Keratinocyte (primary cell): ENCODE measurements at regions not wholly inside any gene's neighbourhood (a gene's known extent, or its start where the extent isn't known, plus 50 kb on each side); places are given as distances from the start of the nearest gene placed in this dataset.

Experiments
- DNase-seq: peaks from one replicate; pipeline ENCODE4 v3.0.0-alpha.2; 2011; ENCODE audit warnings: low read depth, missing footprints, low spot score
- FAIRE-seq: peaks from 2 replicates; lab custom pipeline; 2011; peaks lifted over from hg19 to GRCh38; lab: Jason Lieb, UNC
- H2AFZ ChIP-seq: 2 replicates; pipeline ENCODE4 v1.6.0; 2012; ENCODE audit warnings: low read length, control low read depth, inconsistent platforms; ENCODE audit not compliant: control insufficient read depth
- H3K27ac ChIP-seq: 2 replicates; pipeline ENCODE4 v1.5.1; 2011; ENCODE audit warnings: low read length; ENCODE audit not compliant: control insufficient read depth, insufficient read depth
- H3K27me3 ChIP-seq: 3 replicates; pipeline ENCODE4 v1.6.0; 2011; ENCODE audit warnings: low read length; ENCODE audit not compliant: control insufficient read depth, insufficient read depth; ENCODE audit errors: extremely low read depth
- H3K36me3 ChIP-seq, 2 experiments: 2 replicates in 1 of 2; 3 replicates in 1 of 2; pipeline ENCODE4 v1.5.1; 2011; ENCODE audit warnings: low read length in 2 of 2, mild to moderate bottlenecking in 1 of 2; ENCODE audit not compliant: control insufficient read depth in 2 of 2, insufficient read depth in 2 of 2; ENCODE audit errors: extremely low read depth in 1 of 2
- H3K4me1 ChIP-seq: 3 replicates; pipeline ENCODE4 v1.5.1; 2011; ENCODE audit warnings: low read length; ENCODE audit not compliant: control insufficient read depth, insufficient read depth; ENCODE audit errors: extremely low read depth
- H3K4me2 ChIP-seq: 3 replicates; pipeline ENCODE4 v1.6.0; 2011; ENCODE audit warnings: low read depth, low read length; ENCODE audit not compliant: control insufficient read depth, insufficient read depth; ENCODE audit errors: extremely low read depth
- H3K4me3 ChIP-seq, 3 experiments: fragments of 200-600 bp in 1 of 3; sonication (generic) in 1 of 3; 2 replicates in 2 of 3; 3 replicates in 1 of 3; pipeline ENCODE4 v1.5.1; 2011 to 2016; ENCODE audit warnings: low read length in 3 of 3, mild to moderate bottlenecking in 3 of 3, control low read depth in 2 of 3, inconsistent platforms in 1 of 3, low read depth in 1 of 3, mixed read lengths in 1 of 3, mixed run types in 1 of 3, moderate library complexity in 1 of 3; ENCODE audit not compliant: control insufficient read depth in 2 of 3, insufficient read depth in 2 of 3; ENCODE audit errors: extremely low read depth in 1 of 3
- H3K79me2 ChIP-seq: 2 replicates; pipeline ENCODE4 v1.6.0; 2012; ENCODE audit warnings: low read length; ENCODE audit not compliant: control insufficient read depth, insufficient read depth
- H3K9ac ChIP-seq: 3 replicates; pipeline ENCODE4 v1.6.0; 2011; ENCODE audit warnings: low read length; ENCODE audit not compliant: control insufficient read depth, insufficient read depth; ENCODE audit errors: extremely low read depth
- H3K9me1 ChIP-seq: 3 replicates; pipeline ENCODE4 v1.6.0; 2011; ENCODE audit warnings: low read length; ENCODE audit not compliant: control insufficient read depth, insufficient read depth; ENCODE audit errors: extremely low read depth
- H3K9me3 ChIP-seq: 2 replicates; pipeline ENCODE4 v1.5.1; 2012; ENCODE audit warnings: low read depth, low read length; ENCODE audit not compliant: control insufficient read depth
- H4K20me1 ChIP-seq: 3 replicates; pipeline ENCODE4 v1.6.0; 2011; ENCODE audit warnings: low read length; ENCODE audit not compliant: control insufficient read depth, insufficient read depth; ENCODE audit errors: extremely low read depth
- CTCF ChIP-seq, 3 experiments: IDR thresholded peaks in 1 of 3; conservative IDR thresholded peaks in 1 of 3; optimal IDR thresholded peaks in 1 of 3; 2 replicates in 2 of 3; 3 replicates in 1 of 3; pipeline versions ENCODE3 to v1.5.1; 2011; ENCODE audit warnings: low read length in 3 of 3, mild to moderate bottlenecking in 3 of 3, moderate library complexity in 2 of 3, control low read depth in 1 of 3, inconsistent platforms in 1 of 3; ENCODE audit not compliant: insufficient read depth in 2 of 3; ENCODE audit errors: extremely low read depth in 1 of 3
- EZH2 ChIP-seq: IDR thresholded peaks from one replicate; pipeline ENCODE4 v1.6.1; 2012; ENCODE audit warnings: inconsistent platforms, mild to moderate bottlenecking, low read length, moderate library complexity
- dilution Hi-C: fragments of 300-500 bp; cut with MboI; formaldehyde crosslinking; loops from one replicate; pipeline ENCODE4 v1.7.0; 2020; ENCODE audit warnings: low sequenced_read_pairs; ENCODE audit not compliant: extremely low pct_ligation_motif_present

- Histone ChIP-seq H3K9ac (no peak overlapping the region), H3K9me1 (no peaks in the 10 kb centered on the region), H4K20me1 (no peaks in the 10 kb centered on the region), H3K36me3 (no peaks in the 10 kb centered on the region), H3K9me3 (no peaks in the 10 kb centered on the region), H3K79me2 (no peaks in the 10 kb centered on the region), H3K4me1 (no peaks in the 10 kb centered on the region), H3K4me3 (no peak overlapping the region), H3K4me2 (no peak overlapping the region), H3K27me3 (no peaks in the 10 kb centered on the region), H3K27ac (no peak overlapping the region), H2AFZ (no peak overlapping the region)
- TF ChIP-seq CTCF (optimal IDR thresholded peaks at IDR 0.05 in 1 of 3, IDR thresholded peaks at IDR 0.05 in 1 of 3, conservative IDR thresholded peaks at IDR 0.05 in 1 of 3; ENCODE audit: extremely low read depth in 1 of 3, insufficient read depth in 2 of 3, low read length in 3 of 3): no peak
- no peak for TF ChIP-seq EZH2
- DNase-seq (no peak), FAIRE-seq (no peak)
- dilution Hi-C loops: no loop called here
Observed at GRCh38 chr18:68498185-68498584, 216.7 kb downstream of the TMX3 start.

GRCh38 chr18:68494802-68495581 is 219.9 kb downstream of the TMX3 start:
- Histone ChIP-seq H2AFZ (no peak overlapping the region), H3K9me3 (no peaks in the 10 kb centered on the region), H3K9me1 (no peaks in the 10 kb centered on the region), H3K27me3 (no peaks in the 10 kb centered on the region), H3K36me3 (no peaks in the 10 kb centered on the region), H3K4me2 (no peak overlapping the region), H3K27ac (no peak overlapping the region), H3K4me1 (no peaks in the 10 kb centered on the region), H3K9ac (no peak overlapping the region), H3K79me2 (no peaks in the 10 kb centered on the region), H4K20me1 (no peaks in the 10 kb centered on the region), H3K4me3 (no peak overlapping the region)
- dilution Hi-C loops: no loop called here
- DNase-seq (no peak), FAIRE-seq (no peak)
- TF ChIP-seq CTCF (optimal IDR thresholded peaks at IDR 0.05 in 1 of 3, IDR thresholded peaks at IDR 0.05 in 1 of 3, conservative IDR thresholded peaks at IDR 0.05 in 1 of 3; ENCODE audit: extremely low read depth in 1 of 3, insufficient read depth in 2 of 3, low read length in 3 of 3) (no peak), EZH2 (no peak)
